ENCODE measurements at regions not wholly inside any gene's neighbourhood (a gene's known extent, or its start where the extent isn't known, plus 50 kb on each side); places are given as distances from the start of the nearest gene placed in this dataset.

DNA sequence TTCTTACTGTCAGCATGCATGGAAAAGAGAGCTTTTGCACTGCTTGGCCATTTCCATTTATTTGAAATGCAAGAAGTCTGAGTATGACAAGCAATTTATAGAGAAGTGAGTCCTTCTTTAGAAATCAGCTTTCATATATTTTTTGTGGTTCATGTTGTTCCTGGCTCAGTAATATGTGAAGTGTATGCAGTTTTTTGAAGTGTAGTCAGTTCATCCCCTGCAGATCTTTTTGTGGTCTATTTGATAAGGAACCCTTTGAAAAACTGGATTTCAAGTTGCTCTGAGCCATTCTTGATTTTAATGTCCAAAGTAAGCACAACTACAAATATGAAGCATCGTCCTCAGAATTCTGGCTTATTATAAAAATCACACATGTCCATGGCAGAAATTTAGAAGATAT, 294.1 kb upstream of the SMC2 start:
- TF ChIP-seq GATA2 (IDR thresholded peaks at IDR 0.05; ENCODE audit: insufficient read depth, insufficient read length, low read depth, low read length) (no peak), MYC (IDR thresholded peaks at IDR 0.05; ENCODE audit: low read depth, low read length) (no peak), EZH2 (IDR thresholded peaks at IDR 0.05; ENCODE audit: borderline replicate concordance, low read depth, low read length, severe bottlenecking) (no peak), POLR2A (IDR thresholded peaks at IDR 0.05; ENCODE audit: low read depth, low read length) (no peak)
- TF ChIP-seq, protein P1, sequence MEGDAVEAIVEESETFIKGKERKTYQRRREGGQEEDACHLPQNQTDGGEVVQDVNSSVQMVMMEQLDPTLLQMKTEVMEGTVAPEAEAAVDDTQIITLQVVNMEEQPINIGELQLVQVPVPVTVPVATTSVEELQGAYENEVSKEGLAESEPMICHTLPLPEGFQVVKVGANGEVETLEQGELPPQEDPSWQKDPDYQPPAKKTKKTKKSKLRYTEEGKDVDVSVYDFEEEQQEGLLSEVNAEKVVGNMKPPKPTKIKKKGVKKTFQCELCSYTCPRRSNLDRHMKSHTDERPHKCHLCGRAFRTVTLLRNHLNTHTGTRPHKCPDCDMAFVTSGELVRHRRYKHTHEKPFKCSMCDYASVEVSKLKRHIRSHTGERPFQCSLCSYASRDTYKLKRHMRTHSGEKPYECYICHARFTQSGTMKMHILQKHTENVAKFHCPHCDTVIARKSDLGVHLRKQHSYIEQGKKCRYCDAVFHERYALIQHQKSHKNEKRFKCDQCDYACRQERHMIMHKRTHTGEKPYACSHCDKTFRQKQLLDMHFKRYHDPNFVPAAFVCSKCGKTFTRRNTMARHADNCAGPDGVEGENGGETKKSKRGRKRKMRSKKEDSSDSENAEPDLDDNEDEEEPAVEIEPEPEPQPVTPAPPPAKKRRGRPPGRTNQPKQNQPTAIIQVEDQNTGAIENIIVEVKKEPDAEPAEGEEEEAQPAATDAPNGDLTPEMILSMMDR (IDR thresholded peaks at IDR 0.05; ENCODE audit: extremely low read depth in 1 of 2, insufficient read depth in 1 of 2, low read depth in 1 of 2, low read length in 2 of 2): no peak
- TF ChIP-seq, protein P2, sequence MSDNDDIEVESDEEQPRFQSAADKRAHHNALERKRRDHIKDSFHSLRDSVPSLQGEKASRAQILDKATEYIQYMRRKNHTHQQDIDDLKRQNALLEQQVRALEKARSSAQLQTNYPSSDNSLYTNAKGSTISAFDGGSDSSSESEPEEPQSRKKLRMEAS (IDR thresholded peaks at IDR 0.05; ENCODE audit: insufficient read depth, insufficient read length): no peak
- H3K9ac ChIP-seq (replicated peaks; ENCODE audit: extremely low read depth, insufficient read depth, low read length): no peak overlapping the region
- H2AFZ ChIP-seq (ENCODE audit: low read depth, low read length): no peak overlapping the region
- no peak overlapping the region for H3K27ac ChIP-seq (ENCODE audit: insufficient read depth, low read depth, low read length)
- no peaks in the 10 kb centered on the region for H3K36me3 ChIP-seq (ENCODE audit: control insufficient read depth in 2 of 2, extremely low read depth in 1 of 2, insufficient read depth in 2 of 2, low read length in 2 of 2)
- no peaks in the 10 kb centered on the region for H3K9me1 ChIP-seq (replicated peaks; ENCODE audit: control insufficient read depth, extremely low read depth, insufficient read depth, low read length)
- FAIRE-seq (no peak), DNase-seq (ENCODE audit: low read depth, low spot score) (no peak)
- no peaks in the 10 kb centered on the region for H4K20me1 ChIP-seq (replicated peaks; ENCODE audit: control insufficient read depth, extremely low read depth, insufficient read depth, low read length)
- no peaks in the 10 kb centered on the region for H3K79me2 ChIP-seq (ENCODE audit: control insufficient read depth, insufficient read depth, low read length)
- no peaks in the 10 kb centered on the region for H3K27me3 ChIP-seq (ENCODE audit: control insufficient read depth in 2 of 2, insufficient read depth in 2 of 2, low read length in 2 of 2)
- H3K4me1 ChIP-seq (ENCODE audit: control insufficient read depth, extremely low read depth, insufficient read depth, low read length): no peaks in the 10 kb centered on the region
- BruUV-seq (replicated peaks): no TSS peak
- ChIA-PET POLR2A (no interaction called here), CTCF (no interaction called here)
- intact Hi-C loops (cut with micrococcal nuclease) (no loop called here), dilution Hi-C loops (cut with MboI; ENCODE audit: extremely low pct_ligation_motif_present, low sequenced_read_pairs) (no loop called here)
- H3K4me2 ChIP-seq (ENCODE audit: insufficient read depth, low read length): no peak overlapping the region
- no peak overlapping the region for H3K4me3 ChIP-seq (replicated peaks in 1 of 3; ENCODE audit: insufficient read depth in 1 of 3, low read depth in 1 of 3, low read length in 3 of 3)
- H3K9me3 ChIP-seq (replicated peaks; ENCODE audit: control insufficient read depth, insufficient read depth, low read length): no peaks in the 10 kb centered on the region

DNA sequence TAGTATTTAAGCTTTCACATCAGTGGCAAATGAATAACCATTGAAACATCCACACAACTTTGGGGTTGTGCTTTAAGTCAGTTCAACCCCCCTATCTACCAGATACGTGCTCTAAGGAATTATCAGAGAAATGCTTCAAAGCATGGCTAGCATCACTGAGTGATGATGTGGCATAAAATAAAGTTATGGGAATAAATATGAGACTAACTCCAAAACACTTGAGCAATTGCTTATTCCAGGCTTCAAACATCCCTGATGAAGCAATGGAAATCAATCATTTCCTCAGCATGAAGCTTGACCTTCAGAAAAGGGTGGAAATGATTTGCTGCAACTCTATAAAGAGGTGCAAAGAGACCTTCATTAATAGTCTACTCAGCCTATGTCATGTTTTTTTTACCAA, 292.0 kb upstream of the SMC2 start:
- Histone ChIP-seq H3K27me3 (ENCODE audit: control insufficient read depth in 2 of 2, insufficient read depth in 2 of 2, low read length in 2 of 2) (no peaks in the 10 kb centered on the region), H4K20me1 (replicated peaks; ENCODE audit: control insufficient read depth, extremely low read depth, insufficient read depth, low read length) (no peaks in the 10 kb centered on the region), H3K36me3 (ENCODE audit: control insufficient read depth in 2 of 2, extremely low read depth in 1 of 2, insufficient read depth in 2 of 2, low read length in 2 of 2) (no peaks in the 10 kb centered on the region), H3K4me1 (ENCODE audit: control insufficient read depth, extremely low read depth, insufficient read depth, low read length) (no peaks in the 10 kb centered on the region), H3K9ac (replicated peaks; ENCODE audit: extremely low read depth, insufficient read depth, low read length) (no peak overlapping the region), H3K9me1 (replicated peaks; ENCODE audit: control insufficient read depth, extremely low read depth, insufficient read depth, low read length) (no peaks in the 10 kb centered on the region), H3K79me2 (ENCODE audit: control insufficient read depth, insufficient read depth, low read length) (no peaks in the 10 kb centered on the region), H3K4me2 (ENCODE audit: insufficient read depth, low read length) (no peak overlapping the region), H3K27ac (ENCODE audit: insufficient read depth, low read depth, low read length) (no peak overlapping the region), H3K9me3 (replicated peaks; ENCODE audit: control insufficient read depth, insufficient read depth, low read length) (no peaks in the 10 kb centered on the region), H2AFZ (ENCODE audit: low read depth, low read length) (no peak overlapping the region), H3K4me3 (replicated peaks in 1 of 3; ENCODE audit: insufficient read depth in 1 of 3, low read depth in 1 of 3, low read length in 3 of 3) (no peak overlapping the region)
- intact Hi-C loops (cut with micrococcal nuclease) (no loop called here), dilution Hi-C loops (cut with MboI; ENCODE audit: extremely low pct_ligation_motif_present, low sequenced_read_pairs) (no loop called here)
- ChIA-PET CTCF (no interaction called here), POLR2A (no interaction called here)
- FAIRE-seq (no peak), DNase-seq (ENCODE audit: low read depth, low spot score) (no peak)
- TF ChIP-seq EZH2 (IDR thresholded peaks at IDR 0.05; ENCODE audit: borderline replicate concordance, low read depth, low read length, severe bottlenecking): no peak
- TF ChIP-seq POLR2A (IDR thresholded peaks at IDR 0.05; ENCODE audit: low read depth, low read length): no peak
- TF ChIP-seq MYC (IDR thresholded peaks at IDR 0.05; ENCODE audit: low read depth, low read length): no peak
- TF ChIP-seq, protein P1 (IDR thresholded peaks at IDR 0.05; ENCODE audit: extremely low read depth in 1 of 2, insufficient read depth in 1 of 2, low read depth in 1 of 2, low read length in 2 of 2): no peak
- TF ChIP-seq, protein P2 (IDR thresholded peaks at IDR 0.05; ENCODE audit: insufficient read depth, insufficient read length): no peak
- no peak for TF ChIP-seq POLR2AphosphoS5 (IDR thresholded peaks at IDR 0.05; ENCODE audit: insufficient read depth, low read depth, low read length)
- TF ChIP-seq GATA2 (IDR thresholded peaks at IDR 0.05; ENCODE audit: insufficient read depth, insufficient read length, low read depth, low read length): no peak
- no peak for TF ChIP-seq JUN (IDR thresholded peaks at IDR 0.05; ENCODE audit: borderline replicate concordance, insufficient read depth, insufficient read length, low read depth)
- no peak for TF ChIP-seq FOS (IDR thresholded peaks at IDR 0.05; ENCODE audit: borderline replicate concordance, insufficient read depth, low read length)
- BruUV-seq (replicated peaks): no TSS peak
